LNCAP (cell line): ENCODE measurements at regions not wholly inside any gene's neighbourhood (a gene's known extent, or its start where the extent isn't known, plus 50 kb on each side); places are given as distances from the start of the nearest gene placed in this dataset.

Source experiments
- TF ChIP-seq, protein P1 (sequence below): fragments of 450-650 bp; IDR thresholded peaks from 2 replicates; pipeline ENCODE4 v1.5.1; 2017; ENCODE audit warnings: mild to moderate bottlenecking

- TF ChIP-seq, protein P1, sequence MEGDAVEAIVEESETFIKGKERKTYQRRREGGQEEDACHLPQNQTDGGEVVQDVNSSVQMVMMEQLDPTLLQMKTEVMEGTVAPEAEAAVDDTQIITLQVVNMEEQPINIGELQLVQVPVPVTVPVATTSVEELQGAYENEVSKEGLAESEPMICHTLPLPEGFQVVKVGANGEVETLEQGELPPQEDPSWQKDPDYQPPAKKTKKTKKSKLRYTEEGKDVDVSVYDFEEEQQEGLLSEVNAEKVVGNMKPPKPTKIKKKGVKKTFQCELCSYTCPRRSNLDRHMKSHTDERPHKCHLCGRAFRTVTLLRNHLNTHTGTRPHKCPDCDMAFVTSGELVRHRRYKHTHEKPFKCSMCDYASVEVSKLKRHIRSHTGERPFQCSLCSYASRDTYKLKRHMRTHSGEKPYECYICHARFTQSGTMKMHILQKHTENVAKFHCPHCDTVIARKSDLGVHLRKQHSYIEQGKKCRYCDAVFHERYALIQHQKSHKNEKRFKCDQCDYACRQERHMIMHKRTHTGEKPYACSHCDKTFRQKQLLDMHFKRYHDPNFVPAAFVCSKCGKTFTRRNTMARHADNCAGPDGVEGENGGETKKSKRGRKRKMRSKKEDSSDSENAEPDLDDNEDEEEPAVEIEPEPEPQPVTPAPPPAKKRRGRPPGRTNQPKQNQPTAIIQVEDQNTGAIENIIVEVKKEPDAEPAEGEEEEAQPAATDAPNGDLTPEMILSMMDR: no peak
Observed at GRCh38 chr20:58084566-58084965, 143.9 kb downstream of the ANKRD60 start.

DNA sequence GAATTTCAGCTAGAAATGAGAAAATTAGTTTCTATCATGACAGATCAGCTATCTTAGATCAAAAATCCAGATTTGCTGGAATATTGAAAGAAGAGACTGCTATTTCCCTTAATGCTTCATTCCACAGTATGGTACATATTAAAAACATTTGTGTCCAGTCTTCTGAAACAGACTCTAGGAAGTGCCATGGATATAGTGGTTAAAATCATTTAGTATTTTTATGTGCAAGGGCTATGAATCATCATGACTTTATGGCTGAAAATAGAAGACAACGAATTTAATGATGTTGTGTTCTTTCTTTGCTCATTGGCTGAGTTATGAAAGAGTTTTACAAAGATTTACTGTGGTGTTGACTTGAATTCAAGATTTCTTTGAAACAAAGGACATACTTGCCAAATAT, 146.6 kb downstream of the ANKRD60 start:
- TF ChIP-seq, protein P1: no peak

- TF ChIP-seq, protein P1: no peak
Observed at GRCh38 chr20:58078741-58079522, 149.5 kb downstream of the ANKRD60 start.

- TF ChIP-seq, protein P1: no peak
Observed at GRCh38 chr20:58077282-58077681, 151.2 kb downstream of the ANKRD60 start.

DNA sequence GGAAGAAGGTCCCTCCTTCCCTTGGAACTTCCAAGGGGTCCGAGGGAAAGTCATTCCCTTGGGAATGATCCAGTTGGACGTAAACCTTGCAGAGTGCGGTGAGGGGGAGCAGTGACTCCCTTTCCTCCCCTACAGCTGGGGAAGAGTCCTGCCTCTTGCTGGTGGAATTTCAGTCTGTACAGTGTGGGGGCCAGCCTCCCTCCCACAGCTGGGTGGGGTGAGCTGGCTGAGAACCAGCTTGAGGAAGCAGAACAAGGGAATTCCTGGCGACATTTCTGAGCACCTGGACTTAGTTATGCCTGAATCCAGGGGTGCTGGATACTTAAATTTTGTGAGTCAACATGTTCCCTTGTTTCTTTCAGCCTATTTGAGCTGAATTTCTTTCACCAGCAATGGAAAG, 152.0 kb downstream of the ANKRD60 start:
- TF ChIP-seq, protein P1: no peak

DNA sequence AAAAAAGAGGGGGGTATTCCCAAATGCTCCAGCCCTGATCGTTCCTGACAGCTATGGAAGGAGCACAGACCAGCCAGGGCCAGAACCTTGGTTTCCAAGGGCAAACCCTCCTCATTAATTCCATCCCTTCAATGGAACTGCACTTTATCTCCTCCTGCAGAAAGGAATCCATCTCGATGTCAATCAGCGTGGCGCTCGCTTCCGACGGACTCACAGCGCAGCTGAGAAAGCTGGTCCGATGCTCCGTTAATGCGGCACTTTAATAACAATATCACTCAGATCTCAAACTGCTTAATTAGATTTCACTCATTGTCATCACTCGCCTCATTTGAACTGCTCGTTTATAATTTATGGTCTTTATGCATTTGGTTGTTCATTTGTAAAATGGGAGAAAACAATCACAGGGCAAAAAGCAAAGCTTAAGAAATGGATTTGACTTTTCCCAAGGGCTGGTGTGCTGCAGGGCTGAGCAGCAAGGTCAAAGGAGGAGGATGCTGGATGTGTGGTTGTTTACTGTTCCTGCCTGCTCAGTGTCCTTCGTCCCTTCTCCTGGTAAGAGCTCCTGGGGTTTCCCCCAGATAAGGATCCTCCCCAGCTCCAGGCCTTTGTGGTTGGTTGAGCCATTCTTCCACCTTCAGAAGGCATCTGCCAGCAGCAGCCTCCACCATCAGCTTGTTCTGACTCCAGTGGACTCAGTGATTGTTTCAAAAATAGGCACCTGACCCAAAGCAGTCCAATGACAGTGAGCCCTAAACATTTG, 152.7 kb downstream of the ANKRD60 start:
- TF ChIP-seq, protein P1: no peak

GRCh38 chr20:58073945-58074856, 154.3 kb downstream of the ANKRD60 start:
- TF ChIP-seq, protein P1: no peak
